Effector memory CD4-positive, alpha-beta T cell (primary cell): ENCODE measurements at regions not wholly inside any gene's neighbourhood (a gene's known extent, or its start where the extent isn't known, plus 50 kb on each side); places are given as distances from the start of the nearest gene placed in this dataset.
"Not testable (repeated sequence)": the region's sequence is repeated elsewhere in the genome, so short reads cannot be mapped to it uniquely, and the experiment has no call there.

Experiments
- DNase-seq, 3 donors: peaks; one replicate each; pipeline ENCODE4 v3.0.0-alpha.2; 2020
- H3K27ac ChIP-seq: 2 replicates; pipeline ENCODE4 v1.7.0; 2013; ENCODE audit warnings: mild to moderate bottlenecking, low read length, moderate library complexity; ENCODE audit not compliant: insufficient read depth, poor library complexity, severe bottlenecking
- H3K27me3 ChIP-seq: replicated peaks from 2 replicates; pipeline ENCODE4 v1.7.0; 2013; ENCODE audit warnings: mild to moderate bottlenecking, low read length; ENCODE audit not compliant: insufficient read depth, control insufficient read depth, poor library complexity, severe bottlenecking
- H3K36me3 ChIP-seq: 2 replicates; pipeline ENCODE4 v1.7.0; 2013; ENCODE audit warnings: mild to moderate bottlenecking, low read length, moderate library complexity; ENCODE audit not compliant: control insufficient read depth, insufficient read depth
- H3K4me1 ChIP-seq: 2 replicates; pipeline ENCODE4 v1.7.0; 2013; ENCODE audit warnings: low read length, mild to moderate bottlenecking; ENCODE audit not compliant: control insufficient read depth, insufficient read depth, poor library complexity, severe bottlenecking
- H3K4me3 ChIP-seq: 2 replicates; pipeline ENCODE4 v1.7.0; 2013; ENCODE audit warnings: low read length, low read depth, mild to moderate bottlenecking; ENCODE audit not compliant: insufficient read depth, poor library complexity, severe bottlenecking
- H3K9me3 ChIP-seq: 2 replicates; pipeline ENCODE4 v1.7.0; 2013; ENCODE audit warnings: mild to moderate bottlenecking, low read length, moderate library complexity; ENCODE audit not compliant: control insufficient read depth

GRCh38 chr11:16543642-16544041, 187.3 kb upstream of the SOX6 start:
- no peaks in the 10 kb centered on the region for H3K36me3 ChIP-seq
- no peaks in the 10 kb centered on the region for H3K27me3 ChIP-seq
- H3K4me1 ChIP-seq: no peaks in the 10 kb centered on the region
- no peaks in the 10 kb centered on the region for H3K9me3 ChIP-seq
- no peak overlapping the region for H3K27ac ChIP-seq
- DNase-seq: no peak
- no peak overlapping the region for H3K4me3 ChIP-seq

GRCh38 chr11:16542353-16542752, 186.0 kb upstream of the SOX6 start:
- no peak overlapping the region for H3K27ac ChIP-seq
- H3K27me3 ChIP-seq: no peaks in the 10 kb centered on the region
- no peaks in the 10 kb centered on the region for H3K4me1 ChIP-seq
- H3K4me3 ChIP-seq: no peak overlapping the region
- DNase-seq: no peak
- H3K9me3 ChIP-seq: no peaks in the 10 kb centered on the region
- no peaks in the 10 kb centered on the region for H3K36me3 ChIP-seq

- Histone ChIP-seq H3K27ac (no peak overlapping the region), H3K9me3 (no peaks in the 10 kb centered on the region), H3K4me3 (no peak overlapping the region), H3K4me1 (no peaks in the 10 kb centered on the region), H3K27me3 (no peaks in the 10 kb centered on the region), H3K36me3 (no peaks in the 10 kb centered on the region)
- DNase-seq: no peak
Observed at GRCh38 chr11:16536513-16536912, 180.2 kb upstream of the SOX6 start.

- no peak overlapping the region for H3K27ac ChIP-seq
- H3K4me3 ChIP-seq: no peak overlapping the region
- no peaks in the 10 kb centered on the region for H3K36me3 ChIP-seq
- H3K4me1 ChIP-seq: no peaks in the 10 kb centered on the region
- DNase-seq: no peak
- H3K27me3 ChIP-seq: no peaks in the 10 kb centered on the region
- H3K9me3 ChIP-seq: no peaks in the 10 kb centered on the region
Observed at GRCh38 chr11:16528639-16529038, 172.3 kb upstream of the SOX6 start.

GRCh38 chr11:16527525-16528246, 171.3 kb upstream of the SOX6 start:
- H3K27me3 ChIP-seq: no peaks in the 10 kb centered on the region
- H3K27ac ChIP-seq: no peak overlapping the region
- no peaks in the 10 kb centered on the region for H3K9me3 ChIP-seq
- no peaks in the 10 kb centered on the region for H3K4me1 ChIP-seq
- no peaks in the 10 kb centered on the region for H3K36me3 ChIP-seq
- no peak for DNase-seq
- no peak overlapping the region for H3K4me3 ChIP-seq

- Histone ChIP-seq H3K4me1 (no peaks in the 10 kb centered on the region), H3K27me3 (no peaks in the 10 kb centered on the region), H3K27ac (no peak overlapping the region), H3K4me3 (no peak overlapping the region), H3K9me3 (no peaks in the 10 kb centered on the region), H3K36me3 (no peaks in the 10 kb centered on the region)
- DNase-seq: no peak
Observed at GRCh38 chr11:16526947-16527346, 170.6 kb upstream of the SOX6 start.

- H3K36me3 ChIP-seq, H3K27me3 ChIP-seq, H3K4me3 ChIP-seq, H3K9me3 ChIP-seq, H3K27ac ChIP-seq, DNase-seq, H3K4me1 ChIP-seq: not testable (repeated sequence)
Observed at GRCh38 chr11:16520713-16521112, 164.4 kb upstream of the SOX6 start.

- Histone ChIP-seq H3K4me3 (no peak overlapping the region), H3K36me3 (no peaks in the 10 kb centered on the region), H3K4me1 (no peaks in the 10 kb centered on the region), H3K27me3 (no peaks in the 10 kb centered on the region), H3K27ac (no peak overlapping the region), H3K9me3 (no peaks in the 10 kb centered on the region)
- no peak for DNase-seq
Observed at GRCh38 chr11:16512899-16513241, 156.5 kb upstream of the SOX6 start.

- Histone ChIP-seq H3K36me3 (no peaks in the 10 kb centered on the region), H3K4me1 (no peaks in the 10 kb centered on the region), H3K27me3 (no peaks in the 10 kb centered on the region), H3K27ac (no peak overlapping the region), H3K4me3 (no peak overlapping the region), H3K9me3 (no peaks in the 10 kb centered on the region)
- no peak for DNase-seq
Observed at GRCh38 chr11:16512198-16512898, 156.0 kb upstream of the SOX6 start.
